Endodermal cell (in vitro differentiated cells): ENCODE measurements at regions not wholly inside any gene's neighbourhood (a gene's known extent, or its start where the extent isn't known, plus 50 kb on each side); places are given as distances from the start of the nearest gene placed in this dataset.

ENCODE experiments used
- DNase-seq: peaks from one replicate; pipeline ENCODE4 v3.0.0-alpha.2; 2017
- H3K27ac ChIP-seq: 2 replicates; pipeline ENCODE4 v1.5.1; 2013; ENCODE audit warnings: mild to moderate bottlenecking, low read depth, low read length, moderate library complexity
- H3K27me3 ChIP-seq: 2 replicates; pipeline ENCODE4 v1.6.1; 2013; ENCODE audit warnings: mild to moderate bottlenecking, low read length, moderate library complexity; ENCODE audit not compliant: insufficient read depth, control insufficient read depth, poor library complexity, severe bottlenecking
- H3K36me3 ChIP-seq: 2 replicates; pipeline ENCODE4 v1.7.0; 2013; ENCODE audit warnings: mild to moderate bottlenecking, low read length, moderate library complexity; ENCODE audit not compliant: control insufficient read depth, insufficient read depth
- H3K4me1 ChIP-seq: one replicate; pipeline ENCODE4 v1.7.0; 2013; ENCODE audit warnings: low read length; ENCODE audit not compliant: control insufficient read depth, insufficient read depth
- H3K4me3 ChIP-seq: 2 replicates; pipeline ENCODE4 v1.5.1; 2013; ENCODE audit warnings: mild to moderate bottlenecking, low read length, moderate library complexity
- H3K9ac ChIP-seq: 2 replicates; pipeline ENCODE4 v1.6.1; 2013; ENCODE audit warnings: mild to moderate bottlenecking, low read length, moderate library complexity; ENCODE audit not compliant: poor library complexity, severe bottlenecking; ENCODE audit errors: extremely low read depth
- H3K9me3 ChIP-seq: 2 replicates; pipeline ENCODE4 v1.6.1; 2013; ENCODE audit warnings: mild to moderate bottlenecking, low read length, moderate library complexity; ENCODE audit not compliant: control insufficient read depth
- H3K27ac Mint-ChIP-seq: 2 replicates; pipeline ENCODE4 v1.8.0; 2020; ENCODE audit warnings: mixed read lengths
- H3K27me3 Mint-ChIP-seq: 2 replicates; pipeline ENCODE4 v1.8.0; 2021; ENCODE audit warnings: mild to moderate bottlenecking, mixed read lengths; ENCODE audit not compliant: insufficient read depth
- H3K36me3 Mint-ChIP-seq: 2 replicates; pipeline ENCODE4 v1.8.0; 2020; ENCODE audit warnings: low read depth, mixed read lengths
- H3K4me1 Mint-ChIP-seq: 2 replicates; pipeline ENCODE4 v1.8.0; 2020; ENCODE audit warnings: mixed read lengths
- H3K4me3 Mint-ChIP-seq: 2 replicates; pipeline ENCODE4 v1.8.0; 2020; ENCODE audit warnings: mild to moderate bottlenecking, moderate library complexity, mixed read lengths
- H3K9me3 Mint-ChIP-seq: 2 replicates; pipeline ENCODE4 v1.8.0; 2020; ENCODE audit warnings: mild to moderate bottlenecking, mixed read lengths
- WGBS, 2 experiments: methylation state at CpG; one replicate each; pipeline versions ENCODE4 v1.1.5 to v1.1.7; 2013; ENCODE audit warnings: missing lambda C conversion rate in 2 of 2, mixed read lengths in 1 of 2; ENCODE audit not compliant: insufficient coverage in 1 of 2, insufficient read length in 1 of 2; 5-methylcytosine and 5-hydroxymethylcytosine counted together
- TF ChIP-seq, protein P1 (sequence below): fragments of 200-600 bp; sonication (generic); conservative IDR thresholded peaks from 2 replicates; pipeline ENCODE4 v1.5.0; 2021; ENCODE audit warnings: antibody characterized with exemption, mild to moderate bottlenecking

DNA sequence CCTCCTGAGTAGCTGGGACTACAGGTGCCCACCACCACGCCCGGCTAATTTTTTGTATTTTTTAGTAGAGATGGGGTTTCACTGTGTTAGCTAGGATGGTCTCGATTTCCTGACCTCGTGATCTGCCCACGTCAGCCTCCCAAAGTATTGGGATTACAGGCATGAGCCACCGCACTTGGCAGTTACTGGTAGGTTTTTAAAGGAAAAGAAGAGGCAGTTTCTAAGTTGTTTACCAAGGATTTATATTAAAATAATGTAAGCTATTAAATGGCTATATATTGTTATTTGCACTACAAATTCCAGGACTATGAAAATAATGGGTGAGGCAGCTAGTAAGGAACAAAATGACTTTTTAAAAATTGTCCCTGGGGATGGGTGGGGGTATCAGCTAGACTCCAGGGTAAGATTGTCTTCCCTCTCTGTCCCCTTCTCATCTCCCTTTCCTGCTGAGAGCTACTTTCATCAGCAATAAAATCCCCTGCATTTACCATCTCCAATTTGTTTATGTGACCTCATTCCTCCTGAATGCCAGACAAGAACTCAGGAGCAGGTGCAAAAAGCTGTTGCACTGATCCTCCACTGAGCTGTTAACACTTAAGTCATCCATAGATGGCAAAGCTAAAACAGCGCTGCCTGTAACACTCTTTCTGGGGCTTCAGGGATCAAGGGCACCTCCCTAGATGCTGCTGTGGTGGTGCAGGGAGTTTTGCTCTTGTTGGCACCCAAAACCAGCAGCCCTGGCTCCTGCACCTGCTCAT, 165.2 kb downstream of the ZPLD1 start:
- TF ChIP-seq, protein P1, sequence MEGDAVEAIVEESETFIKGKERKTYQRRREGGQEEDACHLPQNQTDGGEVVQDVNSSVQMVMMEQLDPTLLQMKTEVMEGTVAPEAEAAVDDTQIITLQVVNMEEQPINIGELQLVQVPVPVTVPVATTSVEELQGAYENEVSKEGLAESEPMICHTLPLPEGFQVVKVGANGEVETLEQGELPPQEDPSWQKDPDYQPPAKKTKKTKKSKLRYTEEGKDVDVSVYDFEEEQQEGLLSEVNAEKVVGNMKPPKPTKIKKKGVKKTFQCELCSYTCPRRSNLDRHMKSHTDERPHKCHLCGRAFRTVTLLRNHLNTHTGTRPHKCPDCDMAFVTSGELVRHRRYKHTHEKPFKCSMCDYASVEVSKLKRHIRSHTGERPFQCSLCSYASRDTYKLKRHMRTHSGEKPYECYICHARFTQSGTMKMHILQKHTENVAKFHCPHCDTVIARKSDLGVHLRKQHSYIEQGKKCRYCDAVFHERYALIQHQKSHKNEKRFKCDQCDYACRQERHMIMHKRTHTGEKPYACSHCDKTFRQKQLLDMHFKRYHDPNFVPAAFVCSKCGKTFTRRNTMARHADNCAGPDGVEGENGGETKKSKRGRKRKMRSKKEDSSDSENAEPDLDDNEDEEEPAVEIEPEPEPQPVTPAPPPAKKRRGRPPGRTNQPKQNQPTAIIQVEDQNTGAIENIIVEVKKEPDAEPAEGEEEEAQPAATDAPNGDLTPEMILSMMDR = no peak
- H3K27me3 ChIP-seq = no peaks in the 10 kb centered on the region
- H3K9me3 ChIP-seq = peaks cover 13% of the 10 kb centered on the region
- peaks cover 2% of the 10 kb centered on the region for H3K27me3 Mint-ChIP-seq
- no peaks in the 10 kb centered on the region for H3K36me3 Mint-ChIP-seq
- no peaks in the 10 kb centered on the region for H3K4me1 Mint-ChIP-seq
- 92% methylated on average over 5 of the region's 7 CpGs; no CpG with 5 or more reads in 1 of the 2 experiments for WGBS, 2 experiments
- no peak overlapping the region for H3K27ac ChIP-seq
- no peaks in the 10 kb centered on the region for H3K4me1 ChIP-seq
- no peaks in the 10 kb centered on the region for H3K36me3 ChIP-seq
- H3K4me3 Mint-ChIP-seq = no peak overlapping the region
- no peak overlapping the region for H3K27ac Mint-ChIP-seq
- DNase-seq = no peak
- peaks cover 8% of the 10 kb centered on the region for H3K9me3 Mint-ChIP-seq
- no peak overlapping the region for H3K9ac ChIP-seq
- H3K4me3 ChIP-seq = no peak overlapping the region

DNA sequence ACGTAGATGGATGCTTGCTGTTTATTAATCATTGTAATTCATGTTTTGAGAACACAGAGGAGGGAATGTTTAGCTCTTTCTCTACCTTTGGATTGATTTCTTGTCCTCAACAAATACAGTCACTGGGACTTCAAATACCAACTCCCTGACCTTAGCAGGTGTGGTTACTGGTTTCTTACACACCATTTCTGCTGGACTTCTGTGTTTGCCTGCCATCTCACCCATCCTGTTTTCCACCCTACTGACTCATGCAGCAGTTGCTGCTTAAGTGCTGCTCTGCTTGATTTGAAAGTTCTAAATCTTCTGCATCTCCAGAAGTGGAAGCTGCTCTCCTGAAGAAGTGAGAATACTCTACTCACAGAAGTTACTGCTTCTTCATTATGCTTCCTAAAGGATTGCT, 170.3 kb downstream of the ZPLD1 start:
- Histone ChIP-seq H3K36me3 (no peaks in the 10 kb centered on the region), H3K27ac (no peak overlapping the region), H3K9ac (no peak overlapping the region), H3K4me1 (no peaks in the 10 kb centered on the region), H3K9me3 (no peaks in the 10 kb centered on the region), H3K27me3 (no peaks in the 10 kb centered on the region), H3K4me3 (no peak overlapping the region)
- Mint-ChIP-seq H3K27me3 (no peaks in the 10 kb centered on the region), H3K4me3 (no peak overlapping the region), H3K9me3 (peaks cover 3% of the 10 kb centered on the region), H3K4me1 (no peaks in the 10 kb centered on the region), H3K36me3 (no peaks in the 10 kb centered on the region), H3K27ac (no peak overlapping the region)
- no peak for DNase-seq
- WGBS, 2 experiments = 67% methylated on average over 1 of the region's 1 CpG; no CpG with 5 or more reads in 1 of the 2 experiments
- TF ChIP-seq, protein P1 = no peak

DNA sequence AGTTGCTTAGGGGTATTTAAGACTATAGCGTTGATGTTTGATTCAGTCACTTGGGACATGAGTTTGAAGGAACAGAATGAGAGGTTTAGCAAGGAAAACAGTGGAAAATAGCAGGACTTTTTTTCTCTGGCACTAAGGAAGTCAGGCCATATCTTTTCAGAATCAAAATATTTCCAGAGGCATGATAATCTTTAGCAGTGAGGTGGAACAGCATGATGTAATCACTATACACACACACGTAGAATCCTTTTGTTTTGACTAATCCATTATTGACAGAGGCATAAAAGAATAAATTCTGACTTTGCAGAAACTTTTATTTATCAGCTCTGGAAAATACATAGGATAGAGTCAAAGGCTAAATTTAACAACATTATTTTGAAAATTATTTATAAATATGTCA, 174.1 kb downstream of the ZPLD1 start:
- Histone ChIP-seq H3K4me1 (peaks cover 1% of the 10 kb centered on the region), H3K36me3 (no peaks in the 10 kb centered on the region), H3K9me3 (peaks cover 19% of the 10 kb centered on the region), H3K9ac (no peak overlapping the region), H3K27ac (no peak overlapping the region), H3K27me3 (no peaks in the 10 kb centered on the region), H3K4me3 (no peak overlapping the region)
- TF ChIP-seq, protein P1 = no peak
- H3K27ac Mint-ChIP-seq = no peak overlapping the region
- H3K36me3 Mint-ChIP-seq = no peaks in the 10 kb centered on the region
- no peak for DNase-seq
- H3K4me1 Mint-ChIP-seq = no peaks in the 10 kb centered on the region
- H3K27me3 Mint-ChIP-seq = no peaks in the 10 kb centered on the region
- H3K9me3 Mint-ChIP-seq = peaks cover 20% of the 10 kb centered on the region
- 90 to 100% methylated on average over 1 to 2 of the region's 2 CpGs for WGBS, 2 experiments
- no peak overlapping the region for H3K4me3 Mint-ChIP-seq
